Lower leg skin (tissue), 3 donors: ENCODE measurements at regions not wholly inside any gene's neighbourhood (a gene's known extent, or its start where the extent isn't known, plus 50 kb on each side); places are given as distances from the start of the nearest gene placed in this dataset.

Experiments used
- POLR2A ChIP-seq, 2 donors: fragments of 450-650 bp; IDR thresholded peaks; one replicate each; pipeline ENCODE4 v1.6.1; 2016 to 2017; ENCODE audit warnings: antibody characterized with exemption in 2 of 2, mild to moderate bottlenecking in 1 of 2, moderate library complexity in 1 of 2
- TF ChIP-seq, protein P1 (sequence below), 3 donors: fragments of 450-650 bp; IDR thresholded peaks; one replicate each; pipeline ENCODE4 v1.5.1; 2016; ENCODE audit warnings: antibody characterized with exemption in 3 of 3, mild to moderate bottlenecking in 3 of 3, moderate library complexity in 2 of 3

GRCh38 chr2:225948903-225949302, 549.4 kb downstream of the NYAP2 start:
- TF ChIP-seq, protein P1, sequence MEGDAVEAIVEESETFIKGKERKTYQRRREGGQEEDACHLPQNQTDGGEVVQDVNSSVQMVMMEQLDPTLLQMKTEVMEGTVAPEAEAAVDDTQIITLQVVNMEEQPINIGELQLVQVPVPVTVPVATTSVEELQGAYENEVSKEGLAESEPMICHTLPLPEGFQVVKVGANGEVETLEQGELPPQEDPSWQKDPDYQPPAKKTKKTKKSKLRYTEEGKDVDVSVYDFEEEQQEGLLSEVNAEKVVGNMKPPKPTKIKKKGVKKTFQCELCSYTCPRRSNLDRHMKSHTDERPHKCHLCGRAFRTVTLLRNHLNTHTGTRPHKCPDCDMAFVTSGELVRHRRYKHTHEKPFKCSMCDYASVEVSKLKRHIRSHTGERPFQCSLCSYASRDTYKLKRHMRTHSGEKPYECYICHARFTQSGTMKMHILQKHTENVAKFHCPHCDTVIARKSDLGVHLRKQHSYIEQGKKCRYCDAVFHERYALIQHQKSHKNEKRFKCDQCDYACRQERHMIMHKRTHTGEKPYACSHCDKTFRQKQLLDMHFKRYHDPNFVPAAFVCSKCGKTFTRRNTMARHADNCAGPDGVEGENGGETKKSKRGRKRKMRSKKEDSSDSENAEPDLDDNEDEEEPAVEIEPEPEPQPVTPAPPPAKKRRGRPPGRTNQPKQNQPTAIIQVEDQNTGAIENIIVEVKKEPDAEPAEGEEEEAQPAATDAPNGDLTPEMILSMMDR (IDR thresholded peaks at IDR 0.05): no peak
- no peak for TF ChIP-seq POLR2A (IDR thresholded peaks at IDR 0.05)
